ENCODE measurements at regions not wholly inside any gene's neighbourhood (a gene's known extent, or its start where the extent isn't known, plus 50 kb on each side); places are given as distances from the start of the nearest gene placed in this dataset.

DNA sequence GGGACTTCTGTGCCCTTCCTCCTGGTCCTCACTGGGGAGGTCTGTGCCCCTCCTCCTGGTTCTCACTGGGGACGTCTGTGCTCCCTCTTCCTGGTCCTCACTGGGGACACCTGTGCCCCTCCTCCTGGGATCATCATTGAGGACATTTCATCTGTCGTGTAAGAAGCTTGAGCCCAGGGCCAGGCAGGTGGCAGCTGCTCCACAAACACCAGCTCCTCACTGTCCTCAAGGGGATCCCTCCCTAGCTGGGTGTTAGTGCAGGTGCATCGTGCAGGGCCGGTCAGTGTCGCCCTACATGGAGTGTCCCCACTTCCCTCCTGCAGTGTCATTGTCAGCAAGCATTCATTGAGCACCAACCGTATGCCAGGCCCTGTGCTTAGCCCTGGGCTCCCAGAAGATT is 312.7 kb downstream of the PTPRU start:
- no peaks in the 10 kb centered on the region for H3K27me3 ChIP-seq (ENCODE audit: control insufficient read depth in 3 of 3, insufficient read depth in 3 of 3, low read length in 2 of 3)
- peaks cover 0 to 2% (median 0%) of the 10 kb centered on the region in 4 donors for H3K9me3 ChIP-seq (ENCODE audit: control insufficient read depth in 4 of 4, insufficient read depth in 3 of 4, low read length in 3 of 4)
- H3K36me3 ChIP-seq (ENCODE audit: control insufficient read depth in 4 of 4, insufficient read depth in 4 of 4, low read length in 4 of 4), result no peaks in the 10 kb centered on the region
- H3K27ac ChIP-seq (ENCODE audit: low read depth in 1 of 2, low read length in 1 of 2), result no peak overlapping the region
- WGBS, 2 donors, result 79 to 89% methylated on average over 6 of the region's 6 CpGs
- ATAC-seq (ENCODE audit: insufficient read depth, low FRiP score) (no peak), DNase-seq (no peak)
- TF ChIP-seq, protein P1, sequence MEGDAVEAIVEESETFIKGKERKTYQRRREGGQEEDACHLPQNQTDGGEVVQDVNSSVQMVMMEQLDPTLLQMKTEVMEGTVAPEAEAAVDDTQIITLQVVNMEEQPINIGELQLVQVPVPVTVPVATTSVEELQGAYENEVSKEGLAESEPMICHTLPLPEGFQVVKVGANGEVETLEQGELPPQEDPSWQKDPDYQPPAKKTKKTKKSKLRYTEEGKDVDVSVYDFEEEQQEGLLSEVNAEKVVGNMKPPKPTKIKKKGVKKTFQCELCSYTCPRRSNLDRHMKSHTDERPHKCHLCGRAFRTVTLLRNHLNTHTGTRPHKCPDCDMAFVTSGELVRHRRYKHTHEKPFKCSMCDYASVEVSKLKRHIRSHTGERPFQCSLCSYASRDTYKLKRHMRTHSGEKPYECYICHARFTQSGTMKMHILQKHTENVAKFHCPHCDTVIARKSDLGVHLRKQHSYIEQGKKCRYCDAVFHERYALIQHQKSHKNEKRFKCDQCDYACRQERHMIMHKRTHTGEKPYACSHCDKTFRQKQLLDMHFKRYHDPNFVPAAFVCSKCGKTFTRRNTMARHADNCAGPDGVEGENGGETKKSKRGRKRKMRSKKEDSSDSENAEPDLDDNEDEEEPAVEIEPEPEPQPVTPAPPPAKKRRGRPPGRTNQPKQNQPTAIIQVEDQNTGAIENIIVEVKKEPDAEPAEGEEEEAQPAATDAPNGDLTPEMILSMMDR (IDR thresholded peaks at IDR 0.05; ENCODE audit: control extremely low read depth, extremely low read depth), result no peak
- H3K4me1 ChIP-seq (ENCODE audit: control insufficient read depth in 5 of 5, insufficient read depth in 5 of 5, low read length in 5 of 5), result no peaks in the 10 kb centered on the region
- H3K9ac ChIP-seq (ENCODE audit: insufficient read depth in 1 of 2, low read length in 2 of 2), result no peak overlapping the region
- no peak overlapping the region for H3K4me3 ChIP-seq

DNA sequence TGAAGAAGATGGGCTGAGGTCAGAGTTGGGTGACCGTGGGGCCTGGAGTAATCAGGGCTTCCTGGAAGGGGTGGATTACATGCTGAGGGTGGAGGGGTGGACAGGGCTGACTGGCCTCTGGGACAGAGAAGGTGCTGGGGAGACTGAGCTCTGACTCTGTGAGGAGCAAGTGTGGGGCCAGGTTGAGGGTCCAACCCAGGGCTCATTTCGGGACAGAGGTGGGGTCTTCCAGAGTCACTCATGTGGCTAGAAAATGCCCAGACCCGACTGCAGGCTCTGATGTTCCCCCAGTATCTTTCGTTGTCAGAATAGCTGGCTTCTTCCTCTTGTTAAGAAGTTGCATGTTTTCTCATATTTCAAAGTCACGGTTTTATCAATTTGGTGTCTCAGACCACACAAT is 311.8 kb downstream of the PTPRU start:
- ATAC-seq (ENCODE audit: insufficient read depth, low FRiP score) (no peak), DNase-seq (no peak)
- H3K27ac ChIP-seq (ENCODE audit: low read depth in 1 of 2, low read length in 1 of 2), result no peak overlapping the region
- no peaks in the 10 kb centered on the region for H3K27me3 ChIP-seq (ENCODE audit: control insufficient read depth in 3 of 3, insufficient read depth in 3 of 3, low read length in 2 of 3)
- WGBS, 2 donors, result 43 to 56% methylated on average over 5 of the region's 5 CpGs
- no peak overlapping the region for H3K4me3 ChIP-seq
- H3K36me3 ChIP-seq (ENCODE audit: control insufficient read depth in 4 of 4, insufficient read depth in 4 of 4, low read length in 4 of 4), result no peaks in the 10 kb centered on the region
- H3K9ac ChIP-seq (ENCODE audit: insufficient read depth in 1 of 2, low read length in 2 of 2), result no peak overlapping the region
- no peaks in the 10 kb centered on the region for H3K4me1 ChIP-seq (ENCODE audit: control insufficient read depth in 5 of 5, insufficient read depth in 5 of 5, low read length in 5 of 5)
- peaks cover 0 to 2% (median 0%) of the 10 kb centered on the region in 4 donors for H3K9me3 ChIP-seq (ENCODE audit: control insufficient read depth in 4 of 4, insufficient read depth in 3 of 4, low read length in 3 of 4)
- TF ChIP-seq, protein P1 (IDR thresholded peaks at IDR 0.05; ENCODE audit: control extremely low read depth, extremely low read depth), result no peak

DNA sequence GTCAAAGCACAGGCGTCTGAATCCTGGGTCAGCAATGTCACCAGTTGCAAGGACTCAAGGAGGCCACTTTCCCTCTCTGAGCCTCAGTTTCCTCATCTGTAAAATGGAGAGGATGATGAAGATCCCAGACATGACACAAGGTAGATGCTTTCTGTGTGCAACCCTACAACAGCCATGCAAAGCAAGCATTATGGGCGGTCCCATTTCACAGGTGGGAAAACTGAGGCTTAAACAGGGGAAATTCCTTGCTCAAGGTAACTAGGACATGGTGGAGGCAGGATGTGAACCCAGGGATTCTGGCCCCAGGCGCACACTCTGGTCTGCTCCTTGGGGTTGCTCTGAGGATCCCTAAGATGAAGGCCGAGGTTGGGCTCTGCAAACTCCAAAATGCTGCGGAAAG is 311.0 kb downstream of the PTPRU start:
- Histone ChIP-seq H3K36me3 (ENCODE audit: control insufficient read depth in 4 of 4, insufficient read depth in 4 of 4, low read length in 4 of 4) (no peaks in the 10 kb centered on the region), H3K27ac (ENCODE audit: low read depth in 1 of 2, low read length in 1 of 2) (no peak overlapping the region), H3K9ac (ENCODE audit: insufficient read depth in 1 of 2, low read length in 2 of 2) (no peak overlapping the region), H3K27me3 (ENCODE audit: control insufficient read depth in 3 of 3, insufficient read depth in 3 of 3, low read length in 2 of 3) (no peaks in the 10 kb centered on the region), H3K4me3 (no peak overlapping the region), H3K9me3 (ENCODE audit: control insufficient read depth in 4 of 4, insufficient read depth in 3 of 4, low read length in 3 of 4) (peaks cover 0 to 2% (median 0%) of the 10 kb centered on the region in 4 donors), H3K4me1 (ENCODE audit: control insufficient read depth in 5 of 5, insufficient read depth in 5 of 5, low read length in 5 of 5) (no peaks in the 10 kb centered on the region)
- ATAC-seq (ENCODE audit: insufficient read depth, low FRiP score) (no peak), DNase-seq (no peak)
- TF ChIP-seq, protein P1 (IDR thresholded peaks at IDR 0.05; ENCODE audit: control extremely low read depth, extremely low read depth), result no peak
- WGBS, 2 donors, result 90 to 95% methylated on average over 5 of the region's 5 CpGs

DNA sequence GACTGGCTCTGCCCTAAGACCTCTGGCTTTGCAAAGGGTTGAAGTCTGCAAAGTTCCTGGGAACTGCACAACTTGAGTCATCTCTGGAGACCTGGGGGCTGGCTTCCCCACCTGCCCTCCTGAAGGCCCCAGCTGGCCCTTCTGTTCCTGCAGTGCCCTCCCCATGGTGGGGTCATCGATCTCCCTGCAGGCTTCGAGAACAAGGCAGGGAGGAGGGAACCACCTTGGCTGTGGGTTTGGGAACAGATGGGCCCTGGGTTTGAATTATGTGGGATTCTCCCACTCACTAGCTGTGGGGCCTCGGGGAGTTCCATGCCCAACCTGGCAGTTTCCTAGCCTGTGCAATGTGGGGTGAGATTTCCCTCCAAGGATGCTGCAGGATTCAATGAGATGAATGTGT is 310.2 kb downstream of the PTPRU start:
- Histone ChIP-seq H3K27ac (ENCODE audit: low read depth in 1 of 2, low read length in 1 of 2) (no peak overlapping the region), H3K9ac (ENCODE audit: insufficient read depth in 1 of 2, low read length in 2 of 2) (no peak overlapping the region), H3K27me3 (ENCODE audit: control insufficient read depth in 3 of 3, insufficient read depth in 3 of 3, low read length in 2 of 3) (no peaks in the 10 kb centered on the region), H3K36me3 (ENCODE audit: control insufficient read depth in 4 of 4, insufficient read depth in 4 of 4, low read length in 4 of 4) (no peaks in the 10 kb centered on the region), H3K4me3 (no peak overlapping the region), H3K4me1 (ENCODE audit: control insufficient read depth in 5 of 5, insufficient read depth in 5 of 5, low read length in 5 of 5) (no peaks in the 10 kb centered on the region), H3K9me3 (ENCODE audit: control insufficient read depth in 4 of 4, insufficient read depth in 3 of 4, low read length in 3 of 4) (peaks cover 0 to 2% (median 0%) of the 10 kb centered on the region in 4 donors)
- TF ChIP-seq, protein P1 (IDR thresholded peaks at IDR 0.05; ENCODE audit: control extremely low read depth, extremely low read depth), result no peak
- no peak for ATAC-seq (ENCODE audit: insufficient read depth, low FRiP score)
- WGBS, 2 donors, result 80 to 85% methylated on average over 3 of the region's 3 CpGs
- no peak for DNase-seq
